ENCODE measurements at regions not wholly inside any gene's neighbourhood (a gene's known extent, or its start where the extent isn't known, plus 50 kb on each side); places are given as distances from the start of the nearest gene placed in this dataset.

DNA sequence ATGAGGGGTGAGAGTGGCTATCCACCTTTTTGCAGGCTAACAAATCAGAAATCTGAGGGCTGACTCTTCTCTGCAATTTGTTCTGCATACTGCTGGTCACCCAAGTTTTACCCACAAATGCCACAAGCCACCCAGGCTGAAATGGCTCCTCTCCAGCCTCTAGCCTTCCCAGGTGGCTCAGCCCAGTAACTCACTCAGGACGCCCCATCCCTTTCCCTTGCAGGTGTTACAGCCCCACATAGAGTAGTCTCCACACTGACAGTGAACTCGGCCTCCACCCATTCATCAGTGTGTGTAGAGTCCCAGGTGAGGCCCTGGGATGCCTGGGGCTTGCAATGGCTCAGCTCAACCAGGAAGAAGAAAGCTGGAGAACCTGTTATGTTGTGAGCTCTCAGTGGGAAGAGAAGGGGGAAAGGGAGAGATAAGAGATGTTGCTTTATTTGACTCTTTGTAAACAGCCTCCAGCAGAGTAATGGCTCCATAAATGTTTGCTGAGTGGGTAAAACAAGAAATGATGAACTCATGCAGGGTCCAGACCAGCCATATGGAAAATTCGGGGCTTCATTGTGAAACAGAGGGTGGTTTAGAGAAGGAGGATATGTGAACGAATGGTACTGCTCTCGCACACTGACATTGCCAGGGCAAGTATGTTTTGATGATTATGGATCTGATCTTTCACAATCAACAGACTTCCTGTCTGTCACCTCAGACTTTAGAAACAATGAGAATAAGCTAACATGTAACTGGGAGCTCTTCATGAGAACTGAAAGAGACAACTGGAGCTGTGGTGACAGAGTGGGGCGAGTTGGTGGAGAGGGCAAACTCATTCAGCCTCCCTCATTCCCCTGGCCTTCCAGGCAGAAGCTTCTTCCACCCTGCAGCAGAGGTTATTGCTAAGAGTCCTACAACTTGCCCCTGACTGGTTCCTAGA, 74.2 kb upstream of the RFC3 start:
- H4K20me1 ChIP-seq (ENCODE audit: insufficient read depth, low read length): no peaks in the 10 kb centered on the region
- no peaks in the 10 kb centered on the region for H3K9me1 ChIP-seq (ENCODE audit: insufficient read depth, low read length)
- no peak overlapping the region for H3K4me2 ChIP-seq (ENCODE audit: low read depth, low read length)
- H4K8ac ChIP-seq (ENCODE audit: low read depth in 2 of 2, low read length in 2 of 2): no peak overlapping the region
- peaks cover 7% of the 10 kb centered on the region for H3K27me3 ChIP-seq (ENCODE audit: control insufficient read depth, insufficient read depth, low read length)
- H2AFZ ChIP-seq (replicated peaks; ENCODE audit: low read length, poor library complexity): no peak overlapping the region
- H3K18ac ChIP-seq (ENCODE audit: low read depth, low read length): no peak overlapping the region
- in situ Hi-C loops (cut with MboI; ENCODE audit: low sequenced_read_pairs): no loop called here
- H2BK120ac ChIP-seq (ENCODE audit: low read depth, low read length): no peak overlapping the region
- no CpG with 5 or more reads among the region's 6 CpGs for WGBS, 2 experiments (ENCODE audit: extremely low coverage in 2 of 2, insufficient read length in 1 of 2)
- H3K56ac ChIP-seq (ENCODE audit: extremely low read depth, insufficient read depth, low read length): no peak overlapping the region
- no peak overlapping the region for H3K23ac ChIP-seq (ENCODE audit: low read depth, low read length)
- CTCF ChIA-PET: no interaction called here
- H3K79me1 ChIP-seq (ENCODE audit: low read depth in 1 of 2, low read length in 2 of 2): no peaks in the 10 kb centered on the region
- H4K91ac ChIP-seq (ENCODE audit: insufficient read depth, low read depth, low read length): no peak overlapping the region
- H2AK9ac ChIP-seq (replicated peaks; ENCODE audit: low read depth, low read length, poor library complexity): no peak overlapping the region
- intact Hi-C loops (cut with micrococcal nuclease): no loop called here
- H4K5ac ChIP-seq (ENCODE audit: low read depth, low read length): no peak overlapping the region
- no peak for TF ChIP-seq CHD1 (IDR thresholded peaks at IDR 0.05; ENCODE audit: low read depth, low read length)
- TF ChIP-seq BHLHE40 (IDR thresholded peaks at IDR 0.05; ENCODE audit: low read depth, low read length): no peak
- no peak for TF ChIP-seq CEBPB (IDR thresholded peaks at IDR 0.05; ENCODE audit: low read depth, low read length)
- no peaks in the 10 kb centered on the region for H3K36me3 ChIP-seq (ENCODE audit: control insufficient read depth, insufficient read depth, low read length)
- H2BK5ac ChIP-seq (ENCODE audit: low read depth, low read length, poor library complexity, severe bottlenecking): no peak overlapping the region
- BruUV-seq (replicated peaks): no TSS peak
- no peak overlapping the region for H3K4me3 ChIP-seq (ENCODE audit: insufficient read depth, low read depth, low read length)
- H3K27ac ChIP-seq (ENCODE audit: insufficient read depth, low read length): no peak overlapping the region
- dilution Hi-C loops (cut with HindIII; ENCODE audit: low sequenced_read_pairs, unreplicated experiment): no loop called here
- H3K9ac ChIP-seq (ENCODE audit: low read depth, low read length): no peak overlapping the region
- no peak overlapping the region for H2AK5ac ChIP-seq (ENCODE audit: low read depth, low read length)
- ATAC-seq (ENCODE audit: low read depth) (no peak), DNase-seq (no peak)
- no peak overlapping the region for H3K4ac ChIP-seq (ENCODE audit: low read depth, low read length)
- H2BK20ac ChIP-seq (ENCODE audit: low read depth, low read length): no peak overlapping the region
- H3K9me3 ChIP-seq (ENCODE audit: control insufficient read depth, insufficient read depth, low read length): no peaks in the 10 kb centered on the region
- H3K14ac ChIP-seq (replicated peaks; ENCODE audit: low read depth, low read length): no peak overlapping the region
- no peaks in the 10 kb centered on the region for H3K4me1 ChIP-seq (ENCODE audit: control insufficient read depth, insufficient read depth, low read length)
- no peak overlapping the region for H2BK15ac ChIP-seq (ENCODE audit: low read depth, low read length)
- POLR2A ChIA-PET (ENCODE audit: unreplicated experiment): no interaction called here

Data from IMR-90 (cell line).